A549 (cell line): ENCODE measurements at regions not wholly inside any gene's neighbourhood (a gene's known extent, or its start where the extent isn't known, plus 50 kb on each side); places are given as distances from the start of the nearest gene placed in this dataset.

ENCODE experiments used
- ATAC-seq, 2 experiments: fragments of 200-7000 bp in 1 of 2; fragments of >200 bp in 1 of 2; cut with Nextera tagmentation in 1 of 2; cut with Tn5 transposase in 1 of 2; 3 replicates each; pipeline versions ENCODE4 v1.8.0 to v1.9.1; 2018 to 2020; ENCODE audit warnings: mild to moderate bottlenecking in 1 of 2, moderate library complexity in 1 of 2
- CTCF ChIA-PET: fragments of 300-600 bp; sonication (Branson Sonifier 250); formaldehyde crosslinking; extraction: SDS; loops from one replicate; lab custom pipeline; 2021; ENCODE audit warnings: antibody characterized with exemption, inconsistent platforms; lab: Yijun Ruan, JAX
- POLR2A ChIA-PET: fragments of 350-600 bp; formaldehyde crosslinking; extraction: SDS; loops from one replicate; lab custom pipeline; 2021; ENCODE audit warnings: antibody characterized with exemption, inconsistent platforms; lab: Yijun Ruan, JAX
- DNase-seq, 2 experiments: peaks; one replicate each; pipeline versions ENCODE4 v3.0.0 to v3.0.0-alpha.2; 2011 to 2016; ENCODE audit warnings: low read depth in 1 of 2, low spot score in 1 of 2
- FAIRE-seq: peaks from 2 replicates; lab custom pipeline; 2011; peaks lifted over from hg19 to GRCh38; lab: Jason Lieb, UNC
- H3K27ac ChIP-seq, 2 experiments: fragments of >200 bp; sonication (Bioruptor Twin); formaldehyde crosslinking; 3 replicates each; pipeline ENCODE4 v1.5.1; 2016 to 2017
- H3K4me1 ChIP-seq: fragments of >200 bp; sonication (Bioruptor Twin); formaldehyde crosslinking; 3 replicates; pipeline ENCODE4 v1.6.1; 2016
- H3K4me2 ChIP-seq: fragments of >200 bp; sonication (Bioruptor Twin); formaldehyde crosslinking; 3 replicates; pipeline ENCODE4 v1.6.1; 2016
- H3K4me3 ChIP-seq: fragments of >200 bp; sonication (Bioruptor Twin); formaldehyde crosslinking; 3 replicates; pipeline ENCODE4 v1.5.1; 2016
- H3K9me3 ChIP-seq: fragments of >200 bp; sonication (Bioruptor Twin); formaldehyde crosslinking; 3 replicates; pipeline ENCODE4 v1.6.1; 2016
- ATOH8 ChIP-seq: fragments of 250-450 bp; sonication (Bioruptor Pico); IDR thresholded peaks from 2 replicates; pipeline ENCODE4 v1.5.0; 2020; ENCODE audit warnings: low read depth, mild to moderate bottlenecking, moderate library complexity
- BCL3 ChIP-seq: fragments of >200 bp; sonication (Bioruptor Twin); formaldehyde crosslinking; IDR thresholded peaks from 3 replicates; pipeline ENCODE4 v1.6.1; 2016
- BHLHE40 ChIP-seq: IDR thresholded peaks from 2 replicates; pipeline ENCODE4 v1.6.1; 2012; ENCODE audit warnings: low read depth, low read length, inconsistent platforms
- CBX8 ChIP-seq: fragments of 200-600 bp; sonication (generic); IDR thresholded peaks from 2 replicates; pipeline ENCODE4 v1.6.1; 2016
- CHD4 ChIP-seq: fragments of 200-600 bp; sonication (generic); IDR thresholded peaks from 2 replicates; pipeline ENCODE4 v1.6.1; 2016; ENCODE audit warnings: antibody characterized with exemption, mild to moderate bottlenecking, borderline replicate concordance
- EP300 ChIP-seq, 2 experiments: fragments of >200 bp; sonication (Bioruptor Twin); formaldehyde crosslinking; IDR thresholded peaks; 2 replicates in 1 of 2; 3 replicates in 1 of 2; pipeline ENCODE4 v1.6.1; 2016 to 2017
- FOSB ChIP-seq: fragments of 250-450 bp; sonication (Bioruptor Pico); IDR thresholded peaks from 2 replicates; pipeline ENCODE4 v1.5.0; 2020; ENCODE audit warnings: mild to moderate bottlenecking, moderate library complexity
- FOSL2 ChIP-seq, 2 experiments: fragments of 450-650 bp in 1 of 2; fragments of >200 bp in 1 of 2; sonication (Bioruptor Twin) in 1 of 2; formaldehyde crosslinking; IDR thresholded peaks; 2 replicates each; pipeline versions ENCODE4 v1.5.0 to v1.6.1; 2016 to 2020; ENCODE audit warnings: mild to moderate bottlenecking in 1 of 2, moderate library complexity in 1 of 2
- GATA3 ChIP-seq: IDR thresholded peaks from 2 replicates; pipeline ENCODE4 v1.6.1; 2012; ENCODE audit warnings: borderline replicate concordance
- HDAC2 ChIP-seq: fragments of 200-600 bp; sonication (generic); IDR thresholded peaks from 2 replicates; pipeline ENCODE4 v1.6.1; 2016
- HES2 ChIP-seq: fragments of >200 bp; sonication (Bioruptor Twin); formaldehyde crosslinking; IDR thresholded peaks from 2 replicates; pipeline ENCODE4 v1.6.1; 2016
- JUNB ChIP-seq: fragments of >200 bp; sonication (Bioruptor Twin); formaldehyde crosslinking; IDR thresholded peaks from 2 replicates; pipeline ENCODE4 v1.6.1; 2016
- KDM5A ChIP-seq: fragments of 200-600 bp; sonication (generic); IDR thresholded peaks from 2 replicates; pipeline ENCODE4 v1.6.1; 2016; ENCODE audit warnings: antibody characterized with exemption, mild to moderate bottlenecking
- MAX ChIP-seq: IDR thresholded peaks from 2 replicates; pipeline ENCODE4 v1.6.1; 2012
- MAZ ChIP-seq: fragments of 150-350 bp; IDR thresholded peaks from 2 replicates; pipeline ENCODE4 v1.6.1; 2014; ENCODE audit warnings: antibody characterized with exemption, low read depth, low read length, borderline replicate concordance
- MYC ChIP-seq: IDR thresholded peaks from 2 replicates; pipeline ENCODE4 v1.6.1; 2012; ENCODE audit warnings: mild to moderate bottlenecking, inconsistent platforms, low read length, improper control_type of control experiment, borderline replicate concordance
- POLR2AphosphoS2 ChIP-seq: conservative IDR thresholded peaks from 2 replicates; pipeline ENCODE4 v1.6.1; 2012; ENCODE audit warnings: low read length, improper control_type of control experiment, inconsistent platforms
- RAD21 ChIP-seq, 2 experiments: fragments of >200 bp in 1 of 2; sonication (Bioruptor Twin) in 1 of 2; formaldehyde crosslinking in 1 of 2; IDR thresholded peaks in 1 of 2; conservative IDR thresholded peaks in 1 of 2; 2 replicates in 1 of 2; 3 replicates in 1 of 2; pipeline ENCODE4 v1.6.1; 2012 to 2018; ENCODE audit warnings: inconsistent platforms in 1 of 2
- RARB ChIP-seq: fragments of 250-450 bp; sonication (Bioruptor Pico); IDR thresholded peaks from 2 replicates; pipeline ENCODE4 v1.8.0; 2021; ENCODE audit warnings: mild to moderate bottlenecking, moderate library complexity
- RCOR1 ChIP-seq: fragments of 150-350 bp; IDR thresholded peaks from 2 replicates; pipeline ENCODE4 v1.6.1; 2014; ENCODE audit warnings: antibody characterized with exemption, low read length, low read depth
- REST ChIP-seq: fragments of 200-600 bp; sonication (generic); IDR thresholded peaks from 2 replicates; pipeline ENCODE4 v1.6.1; 2016; ENCODE audit warnings: antibody characterized with exemption, mild to moderate bottlenecking, moderate library complexity
- SMC3 ChIP-seq: fragments of >200 bp; sonication (Bioruptor Twin); formaldehyde crosslinking; IDR thresholded peaks from 3 replicates; pipeline ENCODE4 v1.6.1; 2018; ENCODE audit warnings: inconsistent platforms
- SREBF2 ChIP-seq: fragments of 450-650 bp; IDR thresholded peaks from 2 replicates; pipeline ENCODE4 v1.6.1; 2014; ENCODE audit warnings: mild to moderate bottlenecking, moderate library complexity
- TFCP2L1 ChIP-seq: fragments of 250-450 bp; sonication (Bioruptor Pico); IDR thresholded peaks from 2 replicates; pipeline ENCODE4 v1.5.0; 2021; ENCODE audit warnings: mild to moderate bottlenecking
- TP53 ChIP-seq: fragments of 250-450 bp; sonication (Bioruptor Pico); IDR thresholded peaks from 2 replicates; pipeline ENCODE4 v1.5.0; 2021; ENCODE audit warnings: mild to moderate bottlenecking, moderate library complexity
- ZC3H11A ChIP-seq: fragments of 450-650 bp; IDR thresholded peaks from 2 replicates; pipeline ENCODE4 v1.6.1; 2014; ENCODE audit warnings: antibody characterized with exemption, mild to moderate bottlenecking
- ZFP36 ChIP-seq: fragments of 450-650 bp; IDR thresholded peaks from 2 replicates; pipeline ENCODE4 v1.6.1; 2014; ENCODE audit warnings: borderline replicate concordance; ENCODE audit not compliant: partially characterized antibody
- WGBS: methylation state at CpG from one replicate; pipeline ENCODE4 v1.1.6; 2017; ENCODE audit errors: missing lambda C conversion rate; 5-methylcytosine and 5-hydroxymethylcytosine counted together

GRCh38 chr10:6999232-6999925 is 411.5 kb downstream of the SFMBT2 start:
- H3K9me3 ChIP-seq: 0 out of 3 replicates have a peak, but pooled peaks cover 5% of the 10 kb centered on the region
- TF ChIP-seq FOSL2 (IDR thresholded peaks at IDR 0.05) (no peak), FOSL2 (CRISPR knock-in tag; IDR thresholded peaks at IDR 0.05) (no peak), JUNB (no peak), MAX (no peak), POLR2AphosphoS2 (no peak), TFCP2L1 (CRISPR knock-in tag) (no peak), EP300 (IDR thresholded peaks at IDR 0.05) (no peak), MYC (no peak), RAD21 (conservative IDR thresholded peaks at IDR 0.05 in 1 of 2, IDR thresholded peaks at IDR 0.05 in 1 of 2) (no peak), HES2 (no peak), SREBF2 (no peak)
- H3K4me2 ChIP-seq: no peak overlapping the region
- ChIA-PET CTCF (no interaction called here), POLR2A (no interaction called here)
- no peak overlapping the region for H3K27ac ChIP-seq
- FAIRE-seq (no peak), DNase-seq (no peak), ATAC-seq (no peak)
- no peak overlapping the region for H3K4me3 ChIP-seq
- no peaks in the 10 kb centered on the region for H3K4me1 ChIP-seq
- 2% methylated on average over 2 of the region's 2 CpGs for WGBS

GRCh38 chr10:6997509-6997908 is 413.3 kb downstream of the SFMBT2 start:
- Histone ChIP-seq H3K27ac (no peak overlapping the region), H3K9me3 (0 out of 3 replicates have a peak, but pooled peaks cover under 1% of the 10 kb centered on the region), H3K4me3 (no peak overlapping the region), H3K4me1 (no peaks in the 10 kb centered on the region)
- ATAC-seq (no peak), DNase-seq (no peak)
- POLR2A ChIA-PET: no interaction called here
- 31% methylated on average over 2 of the region's 2 CpGs for WGBS
- CTCF ChIA-PET: no interaction called here
- TF ChIP-seq ZFP36 (no peak), RARB (no peak), MYC (no peak), JUNB (no peak), RCOR1 (no peak), REST (no peak), SMC3 (no peak), TP53 (CRISPR knock-in tag) (no peak), MAZ (no peak), FOSB (CRISPR knock-in tag) (no peak), ZC3H11A (no peak), BHLHE40 (no peak), TFCP2L1 (CRISPR knock-in tag) (no peak), BCL3 (no peak), ATOH8 (CRISPR knock-in tag) (no peak), CHD4 (no peak), HDAC2 (no peak), CBX8 (no peak), KDM5A (no peak), GATA3 (no peak)
- TF ChIP-seq, all 56 proteins: peak for 0
- H3K4me2 ChIP-seq: no peak overlapping the region
- no peak for FAIRE-seq
